OCI-LY7 (cell line): ENCODE measurements at regions not wholly inside any gene's neighbourhood (a gene's known extent, or its start where the extent isn't known, plus 50 kb on each side); places are given as distances from the start of the nearest gene placed in this dataset.

ENCODE experiments used
- BruUV-seq: library from RNA; stranded (reverse); fragments of 400-500 nt; replicated peaks from 2 replicates; lab custom pipeline; 2021; lab: Mats Ljungman, UMichigan
- CTCF ChIA-PET: fragments of 300-600 bp; sonication (Branson Sonifier 250); formaldehyde crosslinking; loops from one replicate; lab custom pipeline; 2022; ENCODE audit warnings: antibody characterized with exemption; ENCODE audit not compliant: unreplicated experiment; lab: Charles Lee
- POLR2A ChIA-PET: fragments of 300-600 bp; sonication (Branson Sonifier 250); formaldehyde crosslinking; loops from one replicate; lab custom pipeline; 2022; ENCODE audit warnings: antibody characterized with exemption; lab: Charles Lee
- DNase-seq: peaks from one replicate; pipeline ENCODE4 v3.0.0-alpha.2; 2015; ENCODE audit warnings: low spot score
- H2AFZ ChIP-seq: fragments of 200-600 bp; sonication (generic), shearing (Covaris generic); 2 replicates; pipeline ENCODE4 v1.6.1; 2014; ENCODE audit warnings: mild to moderate bottlenecking, antibody characterized with exemption, low read length, moderate library complexity
- H3K27ac ChIP-seq: fragments of 200-600 bp; sonication (generic); 2 replicates; pipeline ENCODE4 v1.5.1; 2014; ENCODE audit warnings: mixed run types, low read depth, mild to moderate bottlenecking, moderate library complexity, low read length, inconsistent platforms; ENCODE audit not compliant: poor library complexity, severe bottlenecking
- H3K36me3 ChIP-seq: fragments of 200-600 bp; sonication (generic); 2 replicates; pipeline ENCODE4 v1.6.1; 2014; ENCODE audit warnings: mild to moderate bottlenecking, antibody characterized with exemption, low read length, moderate library complexity, mixed read lengths; ENCODE audit not compliant: insufficient read depth
- H3K4me1 ChIP-seq: fragments of 200-600 bp; sonication (generic); 2 replicates; pipeline ENCODE4 v1.5.1; 2014; ENCODE audit warnings: mild to moderate bottlenecking, low read length; ENCODE audit not compliant: insufficient read depth, poor library complexity, severe bottlenecking
- H3K4me2 ChIP-seq: fragments of 200-600 bp; sonication (generic); 2 replicates; pipeline ENCODE4 v1.6.1; 2014; ENCODE audit warnings: mild to moderate bottlenecking, low read length
- H3K4me3 ChIP-seq: fragments of 200-600 bp; sonication (generic); 2 replicates; pipeline ENCODE4 v1.5.1; 2014; ENCODE audit warnings: mild to moderate bottlenecking, low read depth, low read length; ENCODE audit not compliant: poor library complexity, severe bottlenecking
- H3K79me2 ChIP-seq: fragments of 200-600 bp; sonication (generic); 2 replicates; pipeline ENCODE4 v1.6.1; 2016; ENCODE audit warnings: low read depth, mild to moderate bottlenecking, low read length, moderate library complexity, mixed read lengths; ENCODE audit not compliant: insufficient read depth
- H3K9me2 ChIP-seq: fragments of 200-600 bp; sonication (generic); 2 replicates; pipeline ENCODE4 v1.6.1; 2016; ENCODE audit warnings: mild to moderate bottlenecking, low read length, mixed read lengths; ENCODE audit not compliant: insufficient read depth
- H3K9me3 ChIP-seq: fragments of 200-600 bp; sonication (generic); 2 replicates; pipeline ENCODE4 v1.6.1; 2014; ENCODE audit warnings: mild to moderate bottlenecking, mixed run types, low read length, mixed read lengths
- H4K20me1 ChIP-seq: fragments of 200-600 bp; sonication (generic); 2 replicates; pipeline ENCODE4 v1.6.1; 2014; ENCODE audit warnings: mild to moderate bottlenecking, antibody characterized with exemption, low read length, moderate library complexity, mixed read lengths; ENCODE audit not compliant: insufficient read depth
- CTCF ChIP-seq: fragments of 200-600 bp; sonication (generic); conservative IDR thresholded peaks from 2 replicates; pipeline ENCODE4 v1.5.1; 2014; ENCODE audit warnings: mild to moderate bottlenecking, antibody characterized with exemption, low read length, moderate library complexity, mixed read lengths
- EZH2phosphoT487 ChIP-seq: fragments of 200-600 bp; sonication (generic); IDR thresholded peaks from 2 replicates; pipeline ENCODE4 v1.6.1; 2018; ENCODE audit warnings: low read depth, borderline replicate concordance, mild to moderate bottlenecking, mixed run types, antibody characterized with exemption, low read length, moderate library complexity, mixed read lengths
- intact Hi-C: fragments of 100-400 bp; cut with micrococcal nuclease; formaldehyde crosslinking; loops from one replicate; pipeline ENCODE4 v1.10.0; 2022; ENCODE audit not compliant: unreplicated experiment

- intact Hi-C loops = no loop called here
- no peaks in the 10 kb centered on the region for H3K4me1 ChIP-seq
- no peaks in the 10 kb centered on the region for H3K36me3 ChIP-seq
- H3K4me3 ChIP-seq = no peak overlapping the region
- ChIA-PET CTCF (no interaction called here), POLR2A (interaction anchor here (0.6 kb wide), 1 partner anchor 388 kb away, joined by 3 read pairs; no protein-coding TSS in a partner anchor)
- H3K27ac ChIP-seq = no peak overlapping the region
- no peaks in the 10 kb centered on the region for H4K20me1 ChIP-seq
- no peak for TF ChIP-seq EZH2phosphoT487
- TF ChIP-seq CTCF = no peak
- no peaks in the 10 kb centered on the region for H3K9me2 ChIP-seq
- H2AFZ ChIP-seq = no peak overlapping the region
- H3K9me3 ChIP-seq = no peaks in the 10 kb centered on the region
- no TSS peak for BruUV-seq
- H3K79me2 ChIP-seq = no peaks in the 10 kb centered on the region
- DNase-seq = no peak
- H3K4me2 ChIP-seq = no peak overlapping the region
Measured at GRCh38 chr12:87369161-87369560, 660.0 kb downstream of the C12orf50 start.

GRCh38 chr12:87368259-87368658 lies 660.9 kb downstream of the C12orf50 start:
- DNase-seq = no peak
- CTCF ChIA-PET = no interaction called here
- H3K4me2 ChIP-seq = no peak overlapping the region
- H3K4me1 ChIP-seq = no peaks in the 10 kb centered on the region
- POLR2A ChIA-PET = no interaction called here
- H3K4me3 ChIP-seq = no peak overlapping the region
- no peak for TF ChIP-seq CTCF
- no peak for TF ChIP-seq EZH2phosphoT487
- H2AFZ ChIP-seq = no peak overlapping the region
- intact Hi-C loops = no loop called here
- no peaks in the 10 kb centered on the region for H3K9me2 ChIP-seq
- H3K79me2 ChIP-seq = no peaks in the 10 kb centered on the region
- no peaks in the 10 kb centered on the region for H3K9me3 ChIP-seq
- no peak overlapping the region for H3K27ac ChIP-seq
- no peaks in the 10 kb centered on the region for H3K36me3 ChIP-seq
- H4K20me1 ChIP-seq = no peaks in the 10 kb centered on the region
- BruUV-seq = no TSS peak

GRCh38 chr12:87365423-87365822 lies 663.8 kb downstream of the C12orf50 start:
- H3K4me1 ChIP-seq = no peaks in the 10 kb centered on the region
- H3K4me2 ChIP-seq = no peak overlapping the region
- no peaks in the 10 kb centered on the region for H4K20me1 ChIP-seq
- no peaks in the 10 kb centered on the region for H3K36me3 ChIP-seq
- H3K79me2 ChIP-seq = no peaks in the 10 kb centered on the region
- no peaks in the 10 kb centered on the region for H3K9me2 ChIP-seq
- H3K27ac ChIP-seq = no peak overlapping the region
- no peak overlapping the region for H2AFZ ChIP-seq
- no TSS peak for BruUV-seq
- H3K4me3 ChIP-seq = no peak overlapping the region
- CTCF ChIA-PET = no interaction called here
- no peaks in the 10 kb centered on the region for H3K9me3 ChIP-seq
- POLR2A ChIA-PET = interaction anchor here (0.6 kb wide), 1 partner anchor 57 kb away, joined by 3 read pairs; no protein-coding TSS in a partner anchor
- intact Hi-C loops = no loop called here
- TF ChIP-seq EZH2phosphoT487 (no peak), CTCF (no peak)
- DNase-seq = no peak
